H1 (cell line): ENCODE measurements at regions not wholly inside any gene's neighbourhood (a gene's known extent, or its start where the extent isn't known, plus 50 kb on each side); places are given as distances from the start of the nearest gene placed in this dataset.

ENCODE experiments used
- CTCF ChIA-PET: fragments of 300-600 bp; sonication (Branson Sonifier 250); formaldehyde crosslinking; loops from one replicate; lab custom pipeline; 2021; ENCODE audit not compliant: partially characterized antibody; lab: Charles Lee
- POLR2A ChIA-PET: fragments of 300-600 bp; sonication (Branson Sonifier 250); formaldehyde crosslinking; loops from one replicate; lab custom pipeline; 2021; ENCODE audit warnings: inconsistent platforms; ENCODE audit not compliant: partially characterized antibody; lab: Charles Lee
- DNase-seq, 2 experiments: peaks; one replicate each; pipeline versions ENCODE4 v3.0.0 to v3.0.0-alpha.2; 2010 to 2022; ENCODE audit warnings: low spot score in 2 of 2, low read depth in 1 of 2, mixed read lengths in 1 of 2
- FAIRE-seq: peaks from 2 replicates; lab custom pipeline; 2011; peaks lifted over from hg19 to GRCh38; lab: Jason Lieb, UNC
- H2AFZ ChIP-seq: 2 replicates; pipeline ENCODE4 v1.8.1; 2012; ENCODE audit warnings: low read length, inconsistent platforms
- H2AK5ac ChIP-seq: 2 replicates; pipeline ENCODE4 v1.6.1; 2013; ENCODE audit warnings: low read depth, low read length
- H2BK120ac ChIP-seq: replicated peaks from 2 replicates; pipeline ENCODE3; 2013; ENCODE audit warnings: low read depth, low read length, inconsistent platforms
- H2BK12ac ChIP-seq: 2 replicates; pipeline ENCODE4 v1.6.1; 2013; ENCODE audit warnings: low read depth, low read length
- H2BK15ac ChIP-seq: 2 replicates; pipeline ENCODE4 v1.6.1; 2013; ENCODE audit warnings: low read length
- H2BK20ac ChIP-seq: 2 replicates; pipeline ENCODE4 v1.6.1; 2013; ENCODE audit warnings: low read length
- H2BK5ac ChIP-seq: 2 replicates; pipeline ENCODE4 v1.6.1; 2013; ENCODE audit warnings: low read depth, low read length
- H3K14ac ChIP-seq: 2 replicates; pipeline ENCODE4 v1.6.1; 2013; ENCODE audit warnings: inconsistent platforms; ENCODE audit not compliant: insufficient read length
- H3K18ac ChIP-seq: 2 replicates; pipeline ENCODE4 v1.6.1; 2013; ENCODE audit warnings: low read length; ENCODE audit errors: extremely low read depth
- H3K23ac ChIP-seq: 2 replicates; pipeline ENCODE4 v1.6.1; 2013; ENCODE audit warnings: inconsistent platforms; ENCODE audit not compliant: insufficient read length
- H3K23me2 ChIP-seq: 2 replicates; pipeline ENCODE4 v1.6.1; 2013; ENCODE audit warnings: low read depth, low read length
- H3K27ac ChIP-seq: 2 replicates; pipeline ENCODE4 v1.6.1; 2011; ENCODE audit warnings: low read depth, low read length, inconsistent platforms
- H3K27me3 ChIP-seq, 4 experiments: replicated peaks in 1 of 4; 1 replicate in 1 of 4; 2 replicates in 3 of 4; pipeline versions ENCODE4 v1.6.1 to v1.8.1; 2011 to 2013; ENCODE audit warnings: low read length in 3 of 4, mild to moderate bottlenecking in 3 of 4, inconsistent platforms in 2 of 4, mixed read lengths in 2 of 4, moderate library complexity in 1 of 4; ENCODE audit not compliant: control insufficient read depth in 3 of 4, insufficient read depth in 3 of 4; ENCODE audit errors: extremely low read depth in 1 of 4
- H3K36me3 ChIP-seq, 4 experiments: 2 replicates each; pipeline versions ENCODE4 v1.6.1 to v1.8.1; 2011 to 2013; ENCODE audit warnings: mild to moderate bottlenecking in 4 of 4, low read length in 3 of 4, moderate library complexity in 2 of 4, control low read depth in 1 of 4, inconsistent platforms in 1 of 4; ENCODE audit not compliant: insufficient read depth in 4 of 4, control insufficient read depth in 2 of 4
- H3K4ac ChIP-seq: replicated peaks from 2 replicates; pipeline ENCODE3; 2013; ENCODE audit warnings: low read length, low read depth, mixed read lengths, inconsistent platforms; ENCODE audit not compliant: insufficient read length
- H3K4me1 ChIP-seq, 4 experiments: replicated peaks in 1 of 4; 1 replicate in 1 of 4; 2 replicates in 3 of 4; pipeline versions ENCODE4 v1.6.1 to v1.8.1; 2011 to 2013; ENCODE audit warnings: low read length in 3 of 4, inconsistent platforms in 2 of 4, mixed read lengths in 1 of 4; ENCODE audit not compliant: insufficient read depth in 4 of 4, control insufficient read depth in 3 of 4
- H3K4me2 ChIP-seq, 2 experiments: 2 replicates each; pipeline versions ENCODE4 v1.6.1 to v1.8.1; 2011 to 2013; ENCODE audit warnings: low read depth in 2 of 2, low read length in 2 of 2, control low read depth in 1 of 2, inconsistent platforms in 1 of 2, mild to moderate bottlenecking in 1 of 2; ENCODE audit not compliant: insufficient read depth in 1 of 2
- H3K4me3 ChIP-seq, 4 experiments: fragments of 200-600, 300-600 bp in 1 of 4; sonication (generic), shearing (Covaris generic), sonication (Bioruptor Twin) in 1 of 4; 2 replicates each; pipeline versions ENCODE4 v1.5.1 to v1.8.1; 2011 to 2016; ENCODE audit warnings: low read length in 4 of 4, low read depth in 3 of 4, control low read depth in 2 of 4, inconsistent platforms in 2 of 4, mild to moderate bottlenecking in 2 of 4, mixed read lengths in 1 of 4, moderate library complexity in 1 of 4; ENCODE audit not compliant: insufficient read depth in 2 of 4; ENCODE audit errors: extremely low read depth in 1 of 4
- H3K56ac ChIP-seq: replicated peaks from 2 replicates; pipeline ENCODE3; 2013; ENCODE audit warnings: low read depth, mild to moderate bottlenecking, mixed read lengths, low read length, inconsistent platforms; ENCODE audit not compliant: insufficient read length
- H3K79me1 ChIP-seq: 2 replicates; pipeline ENCODE4 v1.6.1; 2013; ENCODE audit warnings: low read depth, low read length, control low read depth
- H3K79me2 ChIP-seq, 2 experiments: 2 replicates each; pipeline versions ENCODE4 v1.6.1 to v1.8.1; 2012 to 2013; ENCODE audit warnings: low read length in 2 of 2, mild to moderate bottlenecking in 2 of 2, inconsistent platforms in 1 of 2; ENCODE audit not compliant: insufficient read depth in 2 of 2, control insufficient read depth in 1 of 2
- H3K9ac ChIP-seq, 4 experiments: replicated peaks in 1 of 4; 1 replicate in 1 of 4; 2 replicates in 3 of 4; pipeline versions ENCODE4 v1.6.1 to v1.8.1; 2011 to 2013; ENCODE audit warnings: low read depth in 3 of 4, low read length in 3 of 4, control low read depth in 2 of 4, mild to moderate bottlenecking in 2 of 4, moderate library complexity in 2 of 4, inconsistent platforms in 1 of 4; ENCODE audit errors: extremely low read depth in 1 of 4
- H3K9me3 ChIP-seq, 2 experiments: 2 replicates each; pipeline versions ENCODE4 v1.6.1 to v1.8.1; 2012 to 2013; ENCODE audit warnings: mild to moderate bottlenecking in 2 of 2, moderate library complexity in 2 of 2, control low read depth in 1 of 2, inconsistent platforms in 1 of 2, low read depth in 1 of 2, low read length in 1 of 2, mixed read lengths in 1 of 2; ENCODE audit not compliant: insufficient read depth in 2 of 2
- H4K20me1 ChIP-seq, 2 experiments: replicated peaks in 1 of 2; 2 replicates each; pipeline versions ENCODE3 to v1.8.1; 2011 to 2013; ENCODE audit warnings: inconsistent platforms in 2 of 2, low read length in 2 of 2, mild to moderate bottlenecking in 1 of 2; ENCODE audit not compliant: insufficient read depth in 2 of 2, control insufficient read depth in 1 of 2
- H4K5ac ChIP-seq: 2 replicates; pipeline ENCODE4 v1.6.1; 2013; ENCODE audit warnings: low read length, low read depth, mixed read lengths, inconsistent platforms; ENCODE audit not compliant: insufficient read length
- H4K8ac ChIP-seq: 2 replicates; pipeline ENCODE4 v1.8.0; 2013; ENCODE audit warnings: mild to moderate bottlenecking, moderate library complexity, low read length, inconsistent platforms; ENCODE audit not compliant: insufficient read depth; ENCODE audit errors: extremely low read depth
- H4K91ac ChIP-seq: replicated peaks from 2 replicates; pipeline ENCODE3; 2013; ENCODE audit warnings: low read length, mixed read lengths, inconsistent platforms; ENCODE audit not compliant: insufficient read length
- BCL11A ChIP-seq, 2 experiments: IDR thresholded peaks; one replicate each; pipeline ENCODE4 v1.6.1; 2011; ENCODE audit warnings: low read depth in 2 of 2, low read length in 2 of 2, mild to moderate bottlenecking in 2 of 2
- BRCA1 ChIP-seq: IDR thresholded peaks from 2 replicates; pipeline ENCODE4 v1.6.1; 2012; ENCODE audit warnings: low read depth, low read length, improper control_type of control experiment
- CBX5 ChIP-seq: fragments of 300-800, 300-1000 bp; sonication (generic); IDR thresholded peaks from 2 replicates; pipeline ENCODE4 v1.7.1; 2016; ENCODE audit warnings: antibody characterized with exemption, low read length, low read depth
- CHD1 ChIP-seq: IDR thresholded peaks from 2 replicates; pipeline ENCODE4 v1.6.1; 2012; ENCODE audit warnings: low read depth, low read length, improper control_type of control experiment
- EP300 ChIP-seq, 2 experiments: IDR thresholded peaks; 1 replicate in 1 of 2; 2 replicates in 1 of 2; pipeline ENCODE4 v1.6.1; 2011 to 2012; ENCODE audit warnings: low read depth in 2 of 2, low read length in 2 of 2, mild to moderate bottlenecking in 2 of 2, borderline replicate concordance in 1 of 2, inconsistent platforms in 1 of 2, moderate library complexity in 1 of 2
- KDM1A ChIP-seq: fragments of 200-600, 300-600 bp; sonication (generic); IDR thresholded peaks from 2 replicates; pipeline ENCODE4 v1.7.1; 2016; ENCODE audit warnings: mild to moderate bottlenecking, low read length, borderline replicate concordance
- KDM5A ChIP-seq: fragments of 200-600 bp; IDR thresholded peaks from 2 replicates; pipeline ENCODE4 v1.7.1; 2012; ENCODE audit warnings: mild to moderate bottlenecking, low read length, inconsistent platforms, mixed read lengths
- PHF8 ChIP-seq: fragments of 200-600 bp; sonication (generic); conservative IDR thresholded peaks from 2 replicates; pipeline ENCODE4 v1.7.1; 2012; ENCODE audit warnings: low read depth, mild to moderate bottlenecking, inconsistent platforms, low read length, moderate library complexity
- RAD21 ChIP-seq, 2 experiments: IDR thresholded peaks in 1 of 2; conservative IDR thresholded peaks in 1 of 2; 2 replicates each; pipeline ENCODE4 v1.6.1; 2011; ENCODE audit warnings: low read depth in 2 of 2, low read length in 2 of 2, improper control_type of control experiment in 1 of 2, inconsistent platforms in 1 of 2, mild to moderate bottlenecking in 1 of 2, moderate library complexity in 1 of 2
- RFX5 ChIP-seq: IDR thresholded peaks from 2 replicates; pipeline ENCODE4 v1.6.1; 2011; ENCODE audit warnings: low read depth, low read length, improper control_type of control experiment, borderline replicate concordance
- SIX5 ChIP-seq: IDR thresholded peaks from 2 replicates; pipeline ENCODE4 v1.6.1; 2011; ENCODE audit warnings: mild to moderate bottlenecking, low read depth, low read length
- TAF1 ChIP-seq: IDR thresholded peaks from 2 replicates; pipeline ENCODE4 v1.6.1; 2011; ENCODE audit warnings: mild to moderate bottlenecking, low read depth, low read length
- TEAD4 ChIP-seq: IDR thresholded peaks from 2 replicates; pipeline ENCODE4 v1.6.1; 2012; ENCODE audit warnings: low read depth, low read length, inconsistent platforms, mixed read lengths
- WGBS, 2 experiments: shearing (Covaris generic) in 1 of 2; methylation state at CpG; one replicate each; pipeline versions ENCODE4 v1.1.6 to v1.1.7; 2013 to 2015; ENCODE audit warnings: low lambda C conversion rate in 2 of 2, mixed read lengths in 2 of 2, inconsistent platforms in 1 of 2, low coverage in 1 of 2, missing lambda C conversion rate in 1 of 2; ENCODE audit not compliant: insufficient replicate concordance in 2 of 2, insufficient coverage in 1 of 2, insufficient read length in 1 of 2; ENCODE audit errors: extremely low coverage in 1 of 2, missing lambda C conversion rate in 1 of 2; 5-methylcytosine and 5-hydroxymethylcytosine counted together
- TF ChIP-seq, protein P1 (sequence below): IDR thresholded peaks from 2 replicates; pipeline ENCODE4 v1.6.1; 2012; ENCODE audit warnings: inconsistent platforms

DNA sequence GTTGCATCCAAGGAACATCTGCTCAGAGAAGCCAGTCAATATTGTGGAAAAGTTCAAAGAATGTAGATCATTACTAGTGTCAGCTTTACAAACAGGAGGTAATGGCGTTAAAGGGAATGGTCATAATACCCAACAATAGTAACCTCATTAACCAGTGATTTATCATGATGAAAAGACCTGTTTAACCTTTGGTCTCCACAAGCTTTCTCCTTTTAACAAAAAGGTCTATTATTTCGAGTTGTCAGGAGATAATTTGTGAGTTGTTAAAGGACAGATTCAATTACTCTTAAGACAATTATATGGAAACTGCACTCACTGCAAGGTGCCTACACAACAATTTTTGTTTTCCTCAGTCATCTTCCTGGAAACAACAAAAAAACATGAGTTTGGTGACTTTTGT is 73.8 kb upstream of the HTATIP2 start:
- Histone ChIP-seq H4K5ac (no peak overlapping the region), H2AK5ac (no peak overlapping the region), H2BK12ac (no peak overlapping the region), H3K36me3 (no peaks in the 10 kb centered on the region), H2BK15ac (no peak overlapping the region), H3K27ac (no peak overlapping the region), H3K23me2 (no peaks in the 10 kb centered on the region), H3K18ac (no peak overlapping the region), H2BK20ac (no peak overlapping the region), H3K27me3 (no peaks in the 10 kb centered on the region; a peak in 1 of 7 replicates), H3K4ac (no peak overlapping the region), H3K23ac (no peak overlapping the region), H3K79me1 (no peaks in the 10 kb centered on the region), H3K56ac (no peak overlapping the region), H3K9ac (no peak overlapping the region), H2BK120ac (no peak overlapping the region), H3K14ac (no peak overlapping the region), H3K4me2 (no peak overlapping the region), H3K4me3 (no peak overlapping the region), H4K8ac (no peak overlapping the region), H4K20me1 (no peaks in the 10 kb centered on the region), H2AFZ (no peak overlapping the region), H2BK5ac (no peak overlapping the region), H3K4me1 (no peaks in the 10 kb centered on the region), H3K79me2 (no peaks in the 10 kb centered on the region), H3K9me3 (no peaks in the 10 kb centered on the region), H4K91ac (no peak overlapping the region)
- DNase-seq (no peak), FAIRE-seq (no peak)
- ChIA-PET POLR2A (interaction anchor here (0.6 kb wide), 1 partner anchor 30 kb away, joined by 3 read pairs; no protein-coding TSS in a partner anchor), CTCF (interaction anchor here (0.6 to 1.3 kb wide), 4 partner anchors 46 to 161 kb away, joined by 3 to 4 read pairs (median 3); no protein-coding TSS in a partner anchor)
- TF ChIP-seq BRCA1 (no peak), BCL11A (IDR thresholded peaks at IDR 0.05; ENCODE audit: low read depth in 2 of 2, low read length in 2 of 2) (no peak), TEAD4 (no peak), CHD1 (no peak), CBX5 (no peak), SIX5 (no peak), KDM1A (no peak), EP300 (IDR thresholded peaks at IDR 0.05; ENCODE audit: borderline replicate concordance in 1 of 2, low read depth in 2 of 2, low read length in 2 of 2) (no peak), KDM5A (no peak), PHF8 (no peak), RFX5 (no peak), TAF1 (no peak), RAD21 (IDR thresholded peaks at IDR 0.05 in 1 of 2, conservative IDR thresholded peaks at IDR 0.05 in 1 of 2; ENCODE audit: low read depth in 2 of 2, low read length in 2 of 2) (no peak)
- TF ChIP-seq, protein P1, sequence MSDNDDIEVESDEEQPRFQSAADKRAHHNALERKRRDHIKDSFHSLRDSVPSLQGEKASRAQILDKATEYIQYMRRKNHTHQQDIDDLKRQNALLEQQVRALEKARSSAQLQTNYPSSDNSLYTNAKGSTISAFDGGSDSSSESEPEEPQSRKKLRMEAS: no peak
- 82% methylated on average over 2 of the region's 2 CpGs; no CpG with 5 or more reads in 1 of the 2 experiments for WGBS, 2 experiments
